Activated effector memory CD4-positive, alpha-beta T cell treated with Interleukin-2 at 50 U/mL for 16 hours (primary cell): ENCODE measurements at regions not wholly inside any gene's neighbourhood (a gene's known extent, or its start where the extent isn't known, plus 50 kb on each side); places are given as distances from the start of the nearest gene placed in this dataset.
"Not testable (repeated sequence)": the region's sequence is repeated elsewhere in the genome, so short reads cannot be mapped to it uniquely, and the experiment has no call there.

ENCODE experiments used
- DNase-seq: peaks from one replicate; pipeline ENCODE4 v3.0.0-alpha.2; 2020

- no peak for DNase-seq
Measured at GRCh38 chr4:18508786-18509185, 487.2 kb upstream of the LCORL start.

- DNase-seq: no peak
Measured at GRCh38 chr4:18480928-18481327, 459.4 kb upstream of the LCORL start.

GRCh38 chr4:18480342-18480741 lies 458.8 kb upstream of the LCORL start:
- DNase-seq: no peak

GRCh38 chr4:18479825-18480224 lies 458.3 kb upstream of the LCORL start:
- no peak for DNase-seq

GRCh38 chr4:18463987-18464559 lies 442.5 kb upstream of the LCORL start:
- DNase-seq: no peak

- no peak for DNase-seq
Measured at GRCh38 chr4:18458465-18458864, 436.9 kb upstream of the LCORL start.

- no peak for DNase-seq
Measured at GRCh38 chr4:18454349-18454748, 432.8 kb upstream of the LCORL start.

GRCh38 chr4:18445110-18445509 lies 423.6 kb upstream of the LCORL start:
- DNase-seq: no peak

GRCh38 chr4:18444206-18444605 lies 422.7 kb upstream of the LCORL start:
- DNase-seq: no peak

GRCh38 chr4:18442957-18443356 lies 421.4 kb upstream of the LCORL start:
- DNase-seq: no peak

GRCh38 chr4:18441676-18442075 lies 420.1 kb upstream of the LCORL start:
- no peak for DNase-seq

- no peak for DNase-seq
Measured at GRCh38 chr4:18441203-18441590, 419.6 kb upstream of the LCORL start.

- no peak for DNase-seq
Measured at GRCh38 chr4:18440527-18441202, 419.1 kb upstream of the LCORL start.

- DNase-seq: no peak
Measured at GRCh38 chr4:18439311-18439710, 417.8 kb upstream of the LCORL start.

GRCh38 chr4:18435781-18436180 lies 414.2 kb upstream of the LCORL start:
- no peak for DNase-seq

GRCh38 chr4:18422685-18423084 lies 401.1 kb upstream of the LCORL start:
- DNase-seq: no peak

- DNase-seq: no peak
Measured at GRCh38 chr4:18421519-18421918, 400.0 kb upstream of the LCORL start.

- no peak for DNase-seq
Measured at GRCh38 chr4:18419780-18420179, 398.2 kb upstream of the LCORL start.

GRCh38 chr4:18418195-18418898 lies 396.8 kb upstream of the LCORL start:
- not testable (repeated sequence) for DNase-seq

GRCh38 chr4:18417651-18418050 lies 396.1 kb upstream of the LCORL start:
- DNase-seq: not testable (repeated sequence)

- no peak for DNase-seq
Measured at GRCh38 chr4:18406264-18406663, 384.7 kb upstream of the LCORL start.

- no peak for DNase-seq
Measured at GRCh38 chr4:18405054-18405453, 383.5 kb upstream of the LCORL start.

- no peak for DNase-seq
Measured at GRCh38 chr4:18404642-18405041, 383.1 kb upstream of the LCORL start.

GRCh38 chr4:18403327-18403726 lies 381.8 kb upstream of the LCORL start:
- no peak for DNase-seq
